HepG2 (cell line): ENCODE measurements at regions not wholly inside any gene's neighbourhood (a gene's known extent, or its start where the extent isn't known, plus 50 kb on each side); places are given as distances from the start of the nearest gene placed in this dataset.

Experiments used
- AKAP8 ChIP-seq: sonication (generic); formaldehyde crosslinking; IDR thresholded peaks from 2 replicates; pipeline ENCODE4 v1.5.1; 2020; ENCODE audit warnings: mild to moderate bottlenecking, missing genetic modification reagents
- EED ChIP-seq: sonication (generic); formaldehyde crosslinking; IDR thresholded peaks from 2 replicates; pipeline ENCODE4 v1.5.0; 2020; ENCODE audit warnings: mild to moderate bottlenecking, missing genetic modification reagents
- FIP1L1 ChIP-seq: fragments of 200-400 bp; formaldehyde crosslinking; IDR thresholded peaks from 2 replicates; pipeline ENCODE4 v1.6.1; 2018; ENCODE audit warnings: low read depth, mild to moderate bottlenecking, low read length, moderate library complexity, borderline replicate concordance; ENCODE audit not compliant: insufficient read depth
- GLMP ChIP-seq: sonication (generic); formaldehyde crosslinking; IDR thresholded peaks from 2 replicates; pipeline ENCODE4 v1.9.0; 2021; ENCODE audit warnings: missing genetic modification reagents, mild to moderate bottlenecking, borderline replicate concordance
- KLF13 ChIP-seq: sonication (generic); formaldehyde crosslinking; IDR thresholded peaks from 2 replicates; pipeline ENCODE4 v1.4.0; 2020; ENCODE audit warnings: mild to moderate bottlenecking, missing genetic modification reagents
- LCORL ChIP-seq, 2 experiments: fragments of 450-650 bp in 1 of 2; sonication (generic) in 1 of 2; formaldehyde crosslinking in 1 of 2; IDR thresholded peaks; 2 replicates each; pipeline versions ENCODE4 v1.5.0 to v1.6.1; 2017 to 2020; ENCODE audit warnings: antibody characterized with exemption in 1 of 2, missing genetic modification reagents in 1 of 2
- PHF8 ChIP-seq: sonication (generic); formaldehyde crosslinking; IDR thresholded peaks from 2 replicates; pipeline ENCODE4 v1.5.0; 2020; ENCODE audit warnings: missing genetic modification reagents
- PLSCR1 ChIP-seq: sonication (generic); formaldehyde crosslinking; IDR thresholded peaks from 2 replicates; pipeline ENCODE4 v1.5.0; 2020; ENCODE audit warnings: missing genetic modification reagents, mild to moderate bottlenecking, borderline replicate concordance
- RXRA ChIP-seq: sonication (generic); formaldehyde crosslinking; IDR thresholded peaks from 2 replicates; pipeline ENCODE4 v1.5.1; 2020; ENCODE audit warnings: missing genetic modification reagents
- SATB2 ChIP-seq: sonication (generic); formaldehyde crosslinking; IDR thresholded peaks from 2 replicates; pipeline ENCODE4 v1.5.0; 2020; ENCODE audit warnings: missing genetic modification reagents
- SIN3A ChIP-seq: IDR thresholded peaks from 2 replicates; pipeline ENCODE4 v1.6.1; 2011; ENCODE audit warnings: low read depth, mild to moderate bottlenecking, control low read depth, low read length, borderline replicate concordance
- SMARCE1 ChIP-seq: fragments of 450-650 bp; IDR thresholded peaks from 2 replicates; pipeline ENCODE4 v1.6.1; 2017; ENCODE audit warnings: borderline replicate concordance
- SRSF1 ChIP-seq: fragments of 200-400 bp; formaldehyde crosslinking; optimal IDR thresholded peaks from 2 replicates; pipeline ENCODE3; 2017; ENCODE audit warnings: mild to moderate bottlenecking, low read depth, low read length, moderate library complexity
- TGIF2 ChIP-seq: IDR thresholded peaks from 2 replicates; pipeline ENCODE4 v1.6.1; 2016; ENCODE audit warnings: control low read depth, missing compliant biosample characterization
- ZBTB39 ChIP-seq: sonication (generic); formaldehyde crosslinking; IDR thresholded peaks from 2 replicates; pipeline ENCODE4 v1.5.0; 2020; ENCODE audit warnings: missing genetic modification reagents
- ZFY ChIP-seq: sonication (generic); formaldehyde crosslinking; IDR thresholded peaks from 2 replicates; pipeline ENCODE4 v1.4.0; 2020; ENCODE audit warnings: missing genetic modification reagents
- ZNF546 ChIP-seq: sonication (generic); formaldehyde crosslinking; conservative IDR thresholded peaks from 2 replicates; pipeline ENCODE4 v1.8.1; 2023; ENCODE audit warnings: mild to moderate bottlenecking, missing genetic modification reagents
- ZNF605 ChIP-seq: sonication (generic); formaldehyde crosslinking; IDR thresholded peaks from 2 replicates; pipeline ENCODE4 v1.8.0; 2022; ENCODE audit warnings: mild to moderate bottlenecking, missing genetic modification reagents
- ZNF607 ChIP-seq: sonication (generic); formaldehyde crosslinking; IDR thresholded peaks from 2 replicates; pipeline ENCODE4 v1.5.1; 2020; ENCODE audit warnings: missing genetic modification reagents, mild to moderate bottlenecking, borderline replicate concordance
- ZNF704 ChIP-seq: sonication (generic); formaldehyde crosslinking; IDR thresholded peaks from 2 replicates; pipeline ENCODE4 v1.8.1; 2023; ENCODE audit warnings: mild to moderate bottlenecking, inconsistent platforms, moderate library complexity, missing genetic modification reagents, borderline replicate concordance
- ZNF800 ChIP-seq: sonication (generic); formaldehyde crosslinking; IDR thresholded peaks from 2 replicates; pipeline ENCODE4 v1.4.0; 2020; ENCODE audit warnings: missing genetic modification reagents

GRCh38 chr9:129548571-129549135 lies 72.2 kb downstream of the C9orf50 start (continued):
- TF ChIP-seq KLF13 (CRISPR knock-in tag), result no peak
- TF ChIP-seq SRSF1, result no peak
- TF ChIP-seq RXRA (CRISPR knock-in tag), result peak; percentile 36
- no peak for TF ChIP-seq EED (CRISPR knock-in tag)
- 0 out of 2 replicates have a peak, but pooled peaks have one; percentile 50 for TF ChIP-seq ZNF704 (CRISPR knock-in tag)
- no peak for TF ChIP-seq FIP1L1
- TF ChIP-seq LCORL (IDR thresholded peaks at IDR 0.05), result no peak
- TF ChIP-seq LCORL (CRISPR knock-in tag; IDR thresholded peaks at IDR 0.05), result peak; percentile 66
- TF ChIP-seq ZNF605 (CRISPR knock-in tag), result 0 out of 2 replicates have a peak, but pooled peaks have one; percentile 1
- no peak for TF ChIP-seq SIN3A
- TF ChIP-seq GLMP (CRISPR knock-in tag), result no peak
- TF ChIP-seq SATB2 (CRISPR knock-in tag), result no peak
- 0 out of 2 replicates have a peak, but pooled peaks have one; percentile 32 for TF ChIP-seq ZFY (CRISPR knock-in tag)
- 0 out of 2 replicates have a peak, but pooled peaks have one; percentile 52 for TF ChIP-seq ZNF800 (CRISPR knock-in tag)
- no peak for TF ChIP-seq TGIF2 (CRISPR knock-in tag)
- TF ChIP-seq ZNF546 (CRISPR knock-in tag), result no peak
- TF ChIP-seq SMARCE1, result no peak
- TF ChIP-seq PHF8 (CRISPR knock-in tag), result no peak
- TF ChIP-seq ZNF607 (CRISPR knock-in tag), result 0 out of 2 replicates have a peak, but pooled peaks have one; percentile 22
- no peak for TF ChIP-seq AKAP8 (CRISPR knock-in tag)
- TF ChIP-seq ZBTB39, result no peak
- TF ChIP-seq PLSCR1 (CRISPR knock-in tag), result no peak
